ENCODE measurements at regions not wholly inside any gene's neighbourhood (a gene's known extent, or its start where the extent isn't known, plus 50 kb on each side); places are given as distances from the start of the nearest gene placed in this dataset.

DNA sequence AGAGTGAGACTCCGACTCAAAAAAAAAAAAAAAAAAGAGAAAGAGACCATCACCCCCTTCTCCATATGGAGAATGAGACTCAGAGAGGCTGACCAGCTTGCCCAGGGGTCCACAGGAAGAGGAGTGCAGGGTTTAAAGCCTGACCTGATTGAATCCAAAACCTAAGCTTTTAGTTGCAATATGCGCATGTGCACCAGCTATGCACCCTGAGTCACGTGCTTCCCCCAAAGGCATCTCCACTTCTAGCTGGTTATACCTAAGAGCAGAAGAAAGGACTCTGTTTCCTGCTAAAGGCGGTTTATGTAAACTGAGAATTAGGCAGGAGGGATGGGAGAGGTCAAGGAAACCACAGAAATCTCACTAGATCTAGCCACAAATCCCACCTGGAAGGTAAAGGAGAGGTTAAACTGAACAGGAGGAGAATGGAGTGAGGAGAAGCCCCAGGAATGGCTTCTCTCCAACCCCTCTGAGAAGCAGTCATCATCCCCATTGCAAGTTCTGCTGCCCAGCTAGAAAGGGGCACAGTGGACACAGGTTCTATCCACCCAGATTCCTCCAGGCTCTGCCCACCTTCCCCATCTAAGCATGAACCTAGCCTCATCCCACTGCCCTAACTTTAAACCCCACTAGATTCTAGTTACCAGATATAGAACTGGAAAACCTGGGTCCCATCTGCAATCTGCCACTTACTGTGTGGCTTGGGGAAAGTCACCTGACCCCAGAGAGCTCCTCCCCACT is 171.3 kb downstream of the ACTL7B start:
- Histone ChIP-seq H3K36me3 (replicated peaks; ENCODE audit: control insufficient read depth, insufficient read depth, low read length) (no peaks in the 10 kb centered on the region), H3K4me3 (ENCODE audit: insufficient read depth, low read depth, low read length) (no peak overlapping the region)
- DNase-seq, result no peak

GRCh38 chr9:108683245-108683644 is 172.5 kb downstream of the ACTL7B start:
- DNase-seq, result no peak
- Histone ChIP-seq H3K27me3 (ENCODE audit: control insufficient read depth, insufficient read depth, low read length) (no peaks in the 10 kb centered on the region), H3K36me3 (replicated peaks; ENCODE audit: control insufficient read depth, insufficient read depth, low read length) (no peaks in the 10 kb centered on the region), H3K4me3 (ENCODE audit: insufficient read depth, low read depth, low read length) (no peak overlapping the region)

More for the DNA sequence above, 171.3 kb downstream of the ACTL7B start:
- no peaks in the 10 kb centered on the region for H3K27me3 ChIP-seq (ENCODE audit: control insufficient read depth, insufficient read depth, low read length)

DNA sequence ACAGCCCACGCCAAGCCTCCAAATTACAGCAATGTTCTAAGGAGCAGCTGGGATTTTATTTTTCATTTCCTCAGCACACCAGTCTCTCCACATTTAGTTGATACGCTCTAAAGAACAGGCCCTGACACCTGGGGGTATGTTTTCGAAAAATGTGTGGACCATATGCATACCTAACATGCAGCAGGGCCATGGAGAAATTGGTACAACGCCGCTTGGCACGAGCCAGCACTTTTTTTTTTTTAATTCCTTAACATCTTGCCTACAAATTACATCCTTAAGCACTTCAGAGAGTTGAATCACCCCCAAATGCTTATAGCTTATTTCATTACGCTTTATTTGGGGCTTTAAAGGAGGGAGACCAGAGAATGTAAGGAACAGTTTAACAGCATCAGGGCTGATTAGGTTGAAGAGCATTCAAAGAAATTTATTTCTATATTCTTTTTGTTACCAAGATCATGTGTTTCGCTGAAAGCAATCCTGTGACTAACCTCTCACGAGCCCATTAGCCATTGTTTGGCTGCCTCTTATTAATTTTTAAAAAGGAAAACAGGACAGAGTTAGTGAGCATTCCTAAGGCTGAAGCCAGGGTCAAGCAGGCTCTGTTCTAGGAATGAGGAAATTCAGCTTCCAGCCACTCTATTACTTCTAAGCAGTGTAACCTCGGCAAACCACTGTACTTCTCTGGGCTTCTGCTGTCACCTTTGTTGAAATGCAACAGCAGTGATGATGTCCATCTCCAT is 173.8 kb downstream of the ACTL7B start:
- no peaks in the 10 kb centered on the region for H3K36me3 ChIP-seq (replicated peaks; ENCODE audit: control insufficient read depth, insufficient read depth, low read length)
- H3K4me3 ChIP-seq (ENCODE audit: insufficient read depth, low read depth, low read length), result no peak overlapping the region
- H3K27me3 ChIP-seq (ENCODE audit: control insufficient read depth, insufficient read depth, low read length), result no peaks in the 10 kb centered on the region

DNA sequence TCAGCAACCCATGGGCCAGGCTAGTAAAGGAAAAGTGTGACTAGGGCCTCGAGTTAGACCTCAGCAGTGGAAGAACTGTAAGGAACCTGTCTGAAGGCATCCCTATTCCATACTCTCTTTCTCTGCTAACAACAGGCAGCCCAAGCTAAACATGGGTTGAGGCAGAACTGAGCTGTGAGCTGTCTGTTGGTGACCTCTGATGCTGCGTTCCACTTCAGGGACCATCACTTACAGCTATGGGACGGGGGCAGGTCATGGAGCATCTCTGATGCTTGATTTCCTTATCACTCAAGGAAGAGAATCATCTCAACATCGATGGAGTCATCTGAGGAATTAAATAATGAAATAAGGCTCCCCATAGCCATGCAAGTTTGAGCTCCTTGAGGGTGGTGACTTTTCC is 174.8 kb downstream of the ACTL7B start:
- Histone ChIP-seq H3K4me3 (ENCODE audit: insufficient read depth, low read depth, low read length) (no peak overlapping the region), H3K27me3 (ENCODE audit: control insufficient read depth, insufficient read depth, low read length) (no peaks in the 10 kb centered on the region), H3K36me3 (replicated peaks; ENCODE audit: control insufficient read depth, insufficient read depth, low read length) (no peaks in the 10 kb centered on the region)
- DNase-seq, result no peak

More for the DNA sequence above, 173.8 kb downstream of the ACTL7B start:
- DNase-seq, result no peak

- no peak overlapping the region for H3K4me3 ChIP-seq (ENCODE audit: insufficient read depth, low read depth, low read length)
- H3K36me3 ChIP-seq (replicated peaks; ENCODE audit: control insufficient read depth, insufficient read depth, low read length), result no peaks in the 10 kb centered on the region
- DNase-seq, result no peak
- H3K27me3 ChIP-seq (ENCODE audit: control insufficient read depth, insufficient read depth, low read length), result 0 out of 2 replicates have a peak, but pooled peaks cover 2% of the 10 kb centered on the region
Measured at GRCh38 chr9:108677776-108678175, 178.0 kb downstream of the ACTL7B start.

- Histone ChIP-seq H3K27me3 (ENCODE audit: control insufficient read depth, insufficient read depth, low read length) (0 out of 2 replicates have a peak, but pooled peaks cover 2% of the 10 kb centered on the region), H3K4me3 (ENCODE audit: insufficient read depth, low read depth, low read length) (no peak overlapping the region), H3K36me3 (replicated peaks; ENCODE audit: control insufficient read depth, insufficient read depth, low read length) (no peaks in the 10 kb centered on the region)
- peak; percentile 40 for DNase-seq
Measured at GRCh38 chr9:108676355-108676754, 179.4 kb downstream of the ACTL7B start.

DNA sequence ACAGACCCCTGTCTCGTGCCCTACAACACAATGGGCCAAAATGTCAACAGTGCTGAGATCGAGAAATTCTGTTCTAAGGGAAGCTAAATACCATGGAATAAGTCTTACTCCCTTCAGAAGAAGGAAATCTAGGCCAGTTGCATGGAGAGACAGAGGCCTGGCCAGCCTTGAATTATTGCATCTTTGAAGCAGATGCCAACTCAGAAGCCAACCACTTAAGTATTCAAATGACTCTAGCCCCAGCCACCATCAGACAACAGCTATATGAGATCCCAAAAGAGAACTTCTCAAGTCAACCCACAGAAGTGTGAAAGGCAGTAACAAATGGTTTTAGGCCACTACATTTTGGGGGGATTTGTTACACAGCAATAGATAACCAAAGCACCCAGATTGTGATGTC is 180.1 kb downstream of the ACTL7B start:
- Histone ChIP-seq H3K4me3 (ENCODE audit: insufficient read depth, low read depth, low read length) (no peak overlapping the region), H3K27me3 (ENCODE audit: control insufficient read depth, insufficient read depth, low read length) (0 out of 2 replicates have a peak, but pooled peaks cover 2% of the 10 kb centered on the region), H3K36me3 (replicated peaks; ENCODE audit: control insufficient read depth, insufficient read depth, low read length) (no peaks in the 10 kb centered on the region)
- no peak for DNase-seq

DNA sequence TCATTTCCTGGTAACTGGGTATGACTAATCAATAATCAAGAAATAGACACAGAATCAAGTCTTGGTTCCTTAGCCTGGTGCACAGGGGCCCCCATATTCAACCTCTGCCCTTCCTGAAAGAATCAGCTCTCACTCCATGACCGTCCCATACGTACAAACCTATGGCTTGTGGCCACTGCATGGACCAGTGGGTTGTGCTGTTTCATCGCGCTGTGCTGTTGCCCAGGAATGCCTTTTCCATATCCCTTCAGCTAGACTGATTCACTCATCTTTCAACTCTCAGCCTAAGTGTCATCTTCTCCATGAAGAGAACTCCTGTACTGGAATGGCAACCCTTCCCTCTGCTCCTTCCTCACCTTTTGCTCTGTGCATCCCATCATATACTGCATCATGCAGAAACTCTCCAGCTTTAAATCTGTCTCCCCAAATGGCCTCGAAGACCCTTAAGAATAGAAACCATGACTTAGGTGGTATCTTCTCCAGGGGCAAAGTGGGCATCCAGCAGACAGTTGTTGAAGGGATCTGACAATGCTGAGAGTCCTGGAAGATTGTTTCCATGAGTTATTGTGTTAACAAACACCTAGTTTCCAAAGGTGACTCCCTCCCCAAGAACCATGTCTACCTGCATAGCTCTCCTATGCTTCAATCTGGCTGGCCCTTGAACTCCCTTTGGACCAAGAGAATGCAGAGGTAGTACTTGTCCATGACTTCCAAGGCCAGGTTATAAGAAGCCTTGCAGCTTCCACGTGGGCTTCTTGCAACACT is 180.8 kb downstream of the ACTL7B start:
- H3K27me3 ChIP-seq (ENCODE audit: control insufficient read depth, insufficient read depth, low read length), result 0 out of 2 replicates have a peak, but pooled peaks cover 2% of the 10 kb centered on the region
- DNase-seq, result no peak
- H3K36me3 ChIP-seq (replicated peaks; ENCODE audit: control insufficient read depth, insufficient read depth, low read length), result no peaks in the 10 kb centered on the region
- H3K4me3 ChIP-seq (ENCODE audit: insufficient read depth, low read depth, low read length), result no peak overlapping the region

DNA sequence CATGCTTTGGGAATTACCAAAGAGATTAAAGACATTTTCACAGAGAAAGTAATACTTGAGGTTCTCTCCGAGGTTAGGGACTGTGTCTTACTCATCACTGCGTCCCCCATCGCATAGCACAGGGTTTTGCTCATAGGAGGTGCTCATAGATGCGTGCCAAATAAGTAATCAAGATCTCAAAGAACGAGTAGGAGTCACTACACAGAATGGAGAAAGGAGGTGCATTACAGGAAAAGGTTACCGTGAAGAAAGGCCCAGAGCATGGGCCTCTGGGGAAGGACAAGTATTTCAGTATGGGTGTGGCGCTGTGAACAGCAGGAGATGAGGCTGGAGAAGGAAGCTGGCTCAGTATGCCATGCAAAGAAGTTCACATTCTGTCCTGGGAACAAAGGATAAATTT is 182.4 kb downstream of the ACTL7B start:
- Histone ChIP-seq H3K36me3 (replicated peaks; ENCODE audit: control insufficient read depth, insufficient read depth, low read length) (no peaks in the 10 kb centered on the region), H3K4me3 (ENCODE audit: insufficient read depth, low read depth, low read length) (no peak overlapping the region), H3K27me3 (ENCODE audit: control insufficient read depth, insufficient read depth, low read length) (0 out of 2 replicates have a peak, but pooled peaks cover 2% of the 10 kb centered on the region)
- DNase-seq, result no peak

- H3K27me3 ChIP-seq (ENCODE audit: control insufficient read depth, insufficient read depth, low read length), result 0 out of 2 replicates have a peak, but pooled peaks cover 2% of the 10 kb centered on the region
- H3K36me3 ChIP-seq (replicated peaks; ENCODE audit: control insufficient read depth, insufficient read depth, low read length), result no peaks in the 10 kb centered on the region
- no peak for DNase-seq
- H3K4me3 ChIP-seq (ENCODE audit: insufficient read depth, low read depth, low read length), result no peak overlapping the region
Measured at GRCh38 chr9:108672475-108673190, 183.2 kb downstream of the ACTL7B start.

- H3K4me3 ChIP-seq (ENCODE audit: insufficient read depth, low read depth, low read length), result no peak overlapping the region
- DNase-seq, result no peak
- H3K27me3 ChIP-seq (ENCODE audit: control insufficient read depth, insufficient read depth, low read length), result 0 out of 2 replicates have a peak, but pooled peaks cover 2% of the 10 kb centered on the region
- no peaks in the 10 kb centered on the region for H3K36me3 ChIP-seq (replicated peaks; ENCODE audit: control insufficient read depth, insufficient read depth, low read length)
Measured at GRCh38 chr9:108671794-108672193, 184.0 kb downstream of the ACTL7B start.

- 0 out of 2 replicates have a peak, but pooled peaks cover 2% of the 10 kb centered on the region for H3K27me3 ChIP-seq (ENCODE audit: control insufficient read depth, insufficient read depth, low read length)
- peak; percentile 51 for DNase-seq
- H3K4me3 ChIP-seq (ENCODE audit: insufficient read depth, low read depth, low read length), result no peak overlapping the region
- no peaks in the 10 kb centered on the region for H3K36me3 ChIP-seq (replicated peaks; ENCODE audit: control insufficient read depth, insufficient read depth, low read length)
Measured at GRCh38 chr9:108671176-108671575, 184.6 kb downstream of the ACTL7B start.

DNA sequence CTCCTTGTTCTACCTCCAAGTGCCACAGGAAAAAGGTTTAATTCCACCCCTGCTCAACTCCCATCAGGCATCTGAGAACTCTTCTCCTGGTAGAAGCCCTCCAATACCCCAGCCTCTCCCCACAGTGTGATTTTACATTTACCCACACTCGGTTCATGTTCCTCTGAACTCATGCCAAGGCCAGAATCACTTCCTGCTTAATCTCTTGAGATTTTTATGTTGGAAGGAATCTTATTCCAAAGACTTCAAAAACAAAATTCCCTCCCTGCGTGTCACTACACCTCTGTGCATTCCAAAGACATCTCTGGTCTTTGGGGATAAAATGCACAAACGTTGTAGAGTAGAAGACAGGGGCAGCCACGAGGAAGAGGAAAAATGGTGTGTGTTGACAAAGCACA is 186.8 kb downstream of the ACTL7B start:
- H3K4me3 ChIP-seq (ENCODE audit: insufficient read depth, low read depth, low read length), result no peak overlapping the region
- H3K27me3 ChIP-seq (ENCODE audit: control insufficient read depth, insufficient read depth, low read length), result no peaks in the 10 kb centered on the region
- DNase-seq, result no peak
- H3K36me3 ChIP-seq (replicated peaks; ENCODE audit: control insufficient read depth, insufficient read depth, low read length), result no peaks in the 10 kb centered on the region
